Neural progenitor cell (in vitro differentiated cells): ENCODE measurements at regions not wholly inside any gene's neighbourhood (a gene's known extent, or its start where the extent isn't known, plus 50 kb on each side); places are given as distances from the start of the nearest gene placed in this dataset.

Experiments used
- CTCF ChIP-seq: fragments of 200-600 bp; sonication (generic); IDR thresholded peaks from 2 replicates; pipeline ENCODE4 v1.5.1; 2017; ENCODE audit warnings: antibody characterized with exemption, mild to moderate bottlenecking
- EZH2phosphoT487 ChIP-seq: fragments of 200-600 bp; sonication (generic); IDR thresholded peaks from 2 replicates; pipeline ENCODE4 v1.6.1; 2017; ENCODE audit warnings: antibody characterized with exemption

GRCh38 chr16:49939495-49939894, 83.6 kb upstream of the ZNF423 start:
- TF ChIP-seq CTCF: no peak
- TF ChIP-seq EZH2phosphoT487: no peak
